ENCODE measurements at regions not wholly inside any gene's neighbourhood (a gene's known extent, or its start where the extent isn't known, plus 50 kb on each side); places are given as distances from the start of the nearest gene placed in this dataset.

- ChIA-PET CTCF (no interaction called here), POLR2A (no interaction called here)
- DNase-seq (ENCODE audit: low read depth, low spot score): no peak
Measured at GRCh38 chr4:137452799-137453198, 79.5 kb downstream of the PCDH18 start.

DNA sequence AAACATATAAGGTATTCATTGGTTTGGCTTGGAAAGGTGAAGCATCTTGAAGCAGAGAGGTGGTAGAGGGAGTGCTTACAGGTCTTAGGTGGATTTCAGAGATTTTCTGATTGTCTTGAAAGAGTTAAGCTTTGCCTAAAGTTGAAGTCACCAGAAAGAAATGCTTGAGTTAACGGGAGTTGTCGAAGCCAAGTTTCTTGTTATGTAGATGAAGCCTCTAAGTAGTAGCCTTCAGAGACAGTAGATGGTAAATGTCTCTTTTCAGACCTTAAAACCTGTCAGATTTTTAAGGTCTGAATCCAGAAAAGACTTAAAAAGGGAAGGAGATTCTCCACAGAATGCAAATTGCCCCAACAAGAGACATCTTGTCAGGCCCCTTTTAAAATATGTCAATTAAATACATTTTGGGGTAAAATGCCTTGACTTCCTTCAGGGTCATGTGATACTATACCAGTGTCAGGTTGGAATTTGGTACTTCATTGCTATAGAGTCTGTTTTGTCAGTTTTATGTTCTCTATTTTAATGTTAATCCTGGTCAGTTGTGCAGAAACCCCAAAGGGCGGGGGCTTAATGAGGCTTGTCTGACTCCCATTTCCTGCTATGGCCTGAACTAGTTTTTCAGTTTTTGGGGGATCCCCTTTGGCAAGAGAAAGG lies 81.0 kb downstream of the PCDH18 start:
- ChIA-PET POLR2A (no interaction called here), CTCF (no interaction called here)
- TF ChIP-seq, protein P1, sequence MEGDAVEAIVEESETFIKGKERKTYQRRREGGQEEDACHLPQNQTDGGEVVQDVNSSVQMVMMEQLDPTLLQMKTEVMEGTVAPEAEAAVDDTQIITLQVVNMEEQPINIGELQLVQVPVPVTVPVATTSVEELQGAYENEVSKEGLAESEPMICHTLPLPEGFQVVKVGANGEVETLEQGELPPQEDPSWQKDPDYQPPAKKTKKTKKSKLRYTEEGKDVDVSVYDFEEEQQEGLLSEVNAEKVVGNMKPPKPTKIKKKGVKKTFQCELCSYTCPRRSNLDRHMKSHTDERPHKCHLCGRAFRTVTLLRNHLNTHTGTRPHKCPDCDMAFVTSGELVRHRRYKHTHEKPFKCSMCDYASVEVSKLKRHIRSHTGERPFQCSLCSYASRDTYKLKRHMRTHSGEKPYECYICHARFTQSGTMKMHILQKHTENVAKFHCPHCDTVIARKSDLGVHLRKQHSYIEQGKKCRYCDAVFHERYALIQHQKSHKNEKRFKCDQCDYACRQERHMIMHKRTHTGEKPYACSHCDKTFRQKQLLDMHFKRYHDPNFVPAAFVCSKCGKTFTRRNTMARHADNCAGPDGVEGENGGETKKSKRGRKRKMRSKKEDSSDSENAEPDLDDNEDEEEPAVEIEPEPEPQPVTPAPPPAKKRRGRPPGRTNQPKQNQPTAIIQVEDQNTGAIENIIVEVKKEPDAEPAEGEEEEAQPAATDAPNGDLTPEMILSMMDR (IDR thresholded peaks at IDR 0.05; ENCODE audit: low read depth, low read length): no peak
- Histone ChIP-seq H3K27ac (ENCODE audit: low read depth, low read length) (no peak overlapping the region), H3K4me3 (ENCODE audit: low read depth, low read length) (no peak overlapping the region), H3K27me3 (ENCODE audit: control insufficient read depth, insufficient read depth, low read length) (no peaks in the 10 kb centered on the region), H3K9me3 (ENCODE audit: control insufficient read depth, insufficient read depth, low read length) (no peaks in the 10 kb centered on the region)
- no peak for DNase-seq (ENCODE audit: low read depth, low spot score)

More at GRCh38 chr4:137452799-137453198, 79.5 kb downstream of the PCDH18 start:
- Histone ChIP-seq H3K9me3 (ENCODE audit: control insufficient read depth, insufficient read depth, low read length) (no peaks in the 10 kb centered on the region), H3K27me3 (ENCODE audit: control insufficient read depth, insufficient read depth, low read length) (no peaks in the 10 kb centered on the region), H3K4me3 (ENCODE audit: low read depth, low read length) (no peak overlapping the region), H3K27ac (ENCODE audit: low read depth, low read length) (no peak overlapping the region)
- TF ChIP-seq, protein P1 (IDR thresholded peaks at IDR 0.05; ENCODE audit: low read depth, low read length): no peak

- ChIA-PET POLR2A (interaction anchor here (0.7 kb wide), 1 partner anchor 158 kb away, joined by 5 read pairs; no protein-coding TSS in a partner anchor), CTCF (no interaction called here)
- Histone ChIP-seq H3K27me3 (ENCODE audit: control insufficient read depth, insufficient read depth, low read length) (no peaks in the 10 kb centered on the region), H3K9me3 (ENCODE audit: control insufficient read depth, insufficient read depth, low read length) (no peaks in the 10 kb centered on the region), H3K27ac (ENCODE audit: low read depth, low read length) (no peak overlapping the region), H3K4me3 (ENCODE audit: low read depth, low read length) (no peak overlapping the region)
- TF ChIP-seq, protein P1 (IDR thresholded peaks at IDR 0.05; ENCODE audit: low read depth, low read length): no peak
- DNase-seq (ENCODE audit: low read depth, low spot score): no peak
Measured at GRCh38 chr4:137448402-137448801, 83.9 kb downstream of the PCDH18 start.

- ChIA-PET POLR2A (no interaction called here), CTCF (no interaction called here)
- TF ChIP-seq, protein P1 (IDR thresholded peaks at IDR 0.05; ENCODE audit: low read depth, low read length): no peak
- Histone ChIP-seq H3K9me3 (ENCODE audit: control insufficient read depth, insufficient read depth, low read length) (no peaks in the 10 kb centered on the region), H3K27me3 (ENCODE audit: control insufficient read depth, insufficient read depth, low read length) (no peaks in the 10 kb centered on the region), H3K27ac (ENCODE audit: low read depth, low read length) (no peak overlapping the region), H3K4me3 (ENCODE audit: low read depth, low read length) (no peak overlapping the region)
- DNase-seq (ENCODE audit: low read depth, low spot score): no peak
Measured at GRCh38 chr4:137446071-137446470, 86.2 kb downstream of the PCDH18 start.

GRCh38 chr4:137443031-137443800 lies 89.1 kb downstream of the PCDH18 start:
- ChIA-PET POLR2A (no interaction called here), CTCF (interaction anchor here (0.7 kb wide), 2 partner anchors 78 to 273 kb away, joined by 3 read pairs; no protein-coding TSS in a partner anchor)
- DNase-seq (ENCODE audit: low read depth, low spot score): no peak
- H3K4me3 ChIP-seq (ENCODE audit: low read depth, low read length): no peak overlapping the region
- no peaks in the 10 kb centered on the region for H3K27me3 ChIP-seq (ENCODE audit: control insufficient read depth, insufficient read depth, low read length)
- no peak overlapping the region for H3K27ac ChIP-seq (ENCODE audit: low read depth, low read length)
- H3K9me3 ChIP-seq (ENCODE audit: control insufficient read depth, insufficient read depth, low read length): no peaks in the 10 kb centered on the region
- TF ChIP-seq, protein P1 (IDR thresholded peaks at IDR 0.05; ENCODE audit: low read depth, low read length): no peak
